ENCODE measurements at regions not wholly inside any gene's neighbourhood (a gene's known extent, or its start where the extent isn't known, plus 50 kb on each side); places are given as distances from the start of the nearest gene placed in this dataset.

- no peak for DNase-seq (ENCODE audit: low read depth)
Measured at GRCh38 chr12:38556647-38557046, 240.1 kb downstream of the ALG10B start.

GRCh38 chr12:38585086-38585485 lies 268.5 kb downstream of the ALG10B start:
- DNase-seq (ENCODE audit: low read depth): peak; percentile 27

GRCh38 chr12:38586789-38587188 lies 270.2 kb downstream of the ALG10B start:
- peak; percentile 13 for DNase-seq (ENCODE audit: low read depth)

GRCh38 chr12:38587594-38587993 lies 271.0 kb downstream of the ALG10B start:
- DNase-seq (ENCODE audit: low read depth): no peak

GRCh38 chr12:38588624-38589305 lies 272.2 kb downstream of the ALG10B start:
- no peak for DNase-seq (ENCODE audit: low read depth)

GRCh38 chr12:38589306-38589632 lies 272.7 kb downstream of the ALG10B start:
- DNase-seq (ENCODE audit: low read depth): no peak

- DNase-seq (ENCODE audit: low read depth): no peak
Measured at GRCh38 chr12:38601949-38602348, 285.4 kb downstream of the ALG10B start.

All from Daoy (cell line).